ENCODE measurements at regions not wholly inside any gene's neighbourhood (a gene's known extent, or its start where the extent isn't known, plus 50 kb on each side); places are given as distances from the start of the nearest gene placed in this dataset.
"Not testable (repeated sequence)": the region's sequence is repeated elsewhere in the genome, so short reads cannot be mapped to it uniquely, and the experiment has no call there.

- not testable (repeated sequence) for DNase-seq (ENCODE audit: low read depth)
These were observed 1086.5 kb downstream of the TYW1 start for GRCh38 chr7:68082961-68083657.

DNA sequence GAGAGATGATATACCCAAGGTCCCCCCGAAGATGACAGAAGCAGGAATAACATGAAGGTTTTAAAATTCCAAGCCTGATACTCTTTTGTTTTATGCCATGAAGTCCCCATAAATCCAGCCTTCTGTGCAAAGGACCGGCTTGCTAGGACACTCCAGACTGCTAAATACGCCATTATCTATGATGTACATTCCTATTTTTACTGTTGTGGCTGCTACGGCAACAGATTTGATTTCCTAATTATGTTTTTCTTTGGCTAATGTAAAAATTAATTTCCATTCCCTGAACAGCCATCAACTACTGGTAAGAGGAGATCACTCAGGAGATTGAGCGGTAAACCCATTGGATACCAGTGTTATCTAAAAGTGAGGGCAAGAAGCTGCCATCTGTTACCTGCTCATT is 1090.8 kb downstream of the TYW1 start:
- no peak for DNase-seq (ENCODE audit: low read depth)

GRCh38 chr7:68088879-68089278 is 1092.2 kb downstream of the TYW1 start:
- DNase-seq (ENCODE audit: low read depth) = no peak

- not testable (repeated sequence) for DNase-seq (ENCODE audit: low read depth)
These were observed 1093.6 kb downstream of the TYW1 start for GRCh38 chr7:68090256-68090655.

- DNase-seq (ENCODE audit: low read depth) = no peak
These were observed 1106.7 kb downstream of the TYW1 start for GRCh38 chr7:68103319-68103718.

DNA sequence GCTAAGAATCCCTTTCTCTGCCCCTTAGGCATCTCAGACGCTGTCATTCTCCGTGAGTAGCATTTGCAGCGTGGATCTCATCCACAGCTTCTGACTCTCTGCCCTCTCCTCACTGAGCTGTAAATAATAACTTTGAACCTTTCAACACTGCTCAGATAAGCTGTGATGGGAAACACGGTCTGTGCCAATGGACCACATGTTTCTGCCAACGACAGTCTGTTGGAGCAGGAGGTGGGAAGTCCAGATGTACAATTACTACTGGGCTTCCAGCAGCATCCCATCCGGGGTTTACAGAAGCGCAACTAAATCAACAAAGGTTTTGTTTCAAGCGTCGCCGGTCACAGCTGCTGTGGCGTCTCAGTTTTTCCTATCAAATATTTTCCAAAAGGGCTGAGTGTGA is 1110.6 kb downstream of the TYW1 start:
- DNase-seq (ENCODE audit: low read depth) = no peak

GRCh38 chr7:68107968-68108367 is 1111.3 kb downstream of the TYW1 start:
- DNase-seq (ENCODE audit: low read depth) = peak; percentile 13

DNA sequence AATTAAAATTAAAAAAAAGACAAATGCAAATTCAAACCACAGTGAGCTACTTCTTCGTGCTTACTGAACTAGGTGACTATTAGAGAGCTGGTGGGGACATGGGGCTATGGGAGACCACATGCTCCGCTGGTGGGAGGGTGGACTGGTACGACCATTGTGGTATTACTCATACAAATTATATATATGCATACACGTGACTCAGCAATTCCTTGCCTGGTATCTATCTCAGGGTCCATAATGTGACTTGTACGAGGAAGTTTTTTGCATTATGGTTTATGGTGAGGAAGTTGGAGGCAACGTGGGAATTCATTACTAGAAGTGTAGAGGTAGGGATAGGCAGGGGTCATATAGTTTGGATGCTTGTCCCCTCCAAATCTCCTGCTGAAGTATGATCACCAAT is 1112.7 kb downstream of the TYW1 start:
- DNase-seq (ENCODE audit: low read depth) = no peak

DNA sequence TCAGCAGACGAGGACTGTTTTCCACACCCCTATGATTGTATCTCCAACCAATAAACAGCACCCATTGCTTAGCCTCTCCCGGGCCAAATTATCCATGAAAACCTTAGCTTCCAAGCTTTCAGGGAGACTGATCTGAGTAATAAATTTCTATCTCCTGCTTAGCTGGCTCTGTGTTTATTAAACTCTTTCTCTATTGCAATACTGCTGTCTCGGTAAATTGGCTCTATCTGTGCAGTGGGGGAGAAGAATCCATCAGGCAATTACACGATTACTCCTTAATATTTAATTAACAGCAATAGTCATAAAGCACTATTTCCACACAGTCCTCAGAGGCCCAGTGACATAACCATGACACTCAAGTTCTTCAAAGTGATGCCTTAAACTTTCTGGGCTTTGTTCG is 1122.8 kb downstream of the TYW1 start:
- DNase-seq (ENCODE audit: low read depth) = no peak

- no peak for DNase-seq (ENCODE audit: low read depth)
These were observed 1124.4 kb downstream of the TYW1 start for GRCh38 chr7:68121056-68121455.

DNA sequence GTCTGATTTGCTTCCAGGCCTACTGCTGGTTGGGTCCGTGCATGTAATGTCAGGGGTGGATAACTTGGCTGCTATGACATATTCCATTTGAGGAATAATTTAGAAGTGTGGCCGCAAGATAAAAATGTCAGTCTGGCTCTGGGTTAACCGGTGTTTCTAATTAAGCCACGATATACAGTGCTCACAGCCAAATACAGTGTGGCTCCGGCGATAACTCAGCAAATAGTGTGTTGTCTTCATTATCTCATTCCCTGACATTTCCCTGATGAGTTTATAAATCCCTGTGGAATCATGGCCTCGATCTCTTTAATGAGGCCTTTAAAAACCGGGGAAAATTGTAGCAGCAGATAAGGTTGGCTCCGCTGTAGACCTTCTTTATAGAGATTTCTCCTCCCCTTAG is 1125.0 kb downstream of the TYW1 start:
- no peak for DNase-seq (ENCODE audit: low read depth)

- DNase-seq (ENCODE audit: low read depth) = no peak
These were observed 1126.2 kb downstream of the TYW1 start for GRCh38 chr7:68122801-68123200.

DNA sequence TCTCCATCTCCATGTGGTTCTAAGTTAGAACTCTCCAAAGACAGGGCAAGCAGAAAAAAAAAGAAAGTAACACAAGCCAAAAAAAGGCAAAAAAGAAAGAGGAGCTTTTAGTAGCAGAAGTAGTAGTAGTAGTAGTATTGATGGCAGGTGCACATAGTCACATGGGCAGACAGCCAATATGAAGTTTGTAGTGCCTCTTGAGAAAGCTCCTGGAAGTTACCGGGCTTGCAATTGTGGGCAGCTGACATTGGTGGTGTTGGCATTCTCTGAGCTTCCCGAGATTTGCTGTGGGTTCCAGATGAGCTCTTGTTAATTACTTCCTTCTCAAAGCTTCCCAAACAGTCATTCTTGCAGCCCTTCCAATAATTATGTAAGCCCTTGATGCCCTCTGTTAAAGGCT is 1128.5 kb downstream of the TYW1 start:
- no peak for DNase-seq (ENCODE audit: low read depth)

DNA sequence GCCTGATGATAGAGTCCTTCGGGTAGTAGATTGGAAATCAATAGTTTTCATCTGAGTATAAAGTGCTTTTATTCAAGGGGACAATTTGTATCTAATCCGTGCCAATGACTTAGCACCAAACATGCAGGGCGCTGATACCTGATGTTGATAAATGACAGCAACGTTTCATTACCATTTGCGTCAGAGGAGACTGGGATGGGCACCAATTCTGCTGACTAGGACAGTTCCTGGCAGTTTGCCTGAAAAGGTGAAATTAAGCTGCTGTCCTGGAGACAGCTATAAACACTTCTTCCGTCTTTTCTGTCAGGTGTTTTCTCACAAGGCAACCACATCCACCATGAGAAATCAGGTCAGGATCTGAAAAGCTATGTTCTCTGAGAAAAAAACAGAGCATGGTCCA is 1136.4 kb downstream of the TYW1 start:
- DNase-seq (ENCODE audit: low read depth) = no peak

DNA sequence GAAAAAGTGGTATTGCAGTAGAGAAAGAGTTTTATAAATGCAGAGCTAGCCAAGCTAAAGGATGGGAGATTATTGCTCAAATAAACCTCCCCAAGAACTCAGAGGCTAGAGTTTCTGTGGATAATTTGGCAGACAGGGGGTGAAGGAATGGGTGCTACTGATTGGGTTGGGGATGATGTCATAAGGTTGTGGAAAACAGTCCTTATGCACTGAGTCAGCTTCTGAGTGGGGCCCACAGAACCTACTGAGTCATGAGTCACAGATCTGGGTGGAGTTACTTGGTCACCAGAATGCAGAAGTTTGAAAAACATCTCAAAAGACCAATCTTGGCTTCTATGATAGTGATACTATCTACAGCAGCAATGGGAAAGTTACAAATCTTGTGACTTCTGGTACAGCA is 1146.7 kb downstream of the TYW1 start:
- DNase-seq (ENCODE audit: low read depth) = no peak

GRCh38 chr7:68146983-68147382 is 1150.3 kb downstream of the TYW1 start:
- DNase-seq (ENCODE audit: low read depth) = no peak

DNA sequence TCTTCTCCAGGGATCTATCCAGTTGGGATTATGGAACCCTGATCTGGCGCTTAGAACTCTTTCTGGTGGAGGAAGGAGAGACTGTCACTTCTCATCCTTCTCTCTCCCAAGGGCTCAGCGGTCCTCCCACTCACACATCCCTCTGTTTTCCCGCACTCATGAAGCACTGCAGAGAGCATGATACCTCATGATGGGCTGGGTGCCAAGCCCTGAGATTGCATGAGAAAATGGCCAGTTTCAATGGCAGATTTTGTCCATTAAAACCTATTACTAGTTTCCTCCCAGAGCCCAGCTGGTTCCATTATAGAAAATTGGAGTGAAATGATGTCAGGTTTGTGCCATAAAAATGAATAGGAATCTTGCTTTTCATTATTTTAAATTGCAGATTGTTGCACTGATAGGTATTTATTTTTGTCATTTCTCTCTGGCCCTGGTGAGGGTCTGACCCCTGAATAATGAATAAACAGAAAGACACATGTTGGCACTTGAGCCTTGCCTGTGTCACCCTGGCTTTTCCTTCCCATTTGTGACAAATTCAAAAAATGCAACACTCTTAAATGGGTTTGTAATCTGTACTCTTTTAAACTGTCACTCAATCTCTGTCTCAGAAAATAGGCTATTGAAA is 1151.1 kb downstream of the TYW1 start:
- no peak for DNase-seq (ENCODE audit: low read depth)

- no peak for DNase-seq (ENCODE audit: low read depth)
These were observed 1151.8 kb downstream of the TYW1 start for GRCh38 chr7:68148440-68148839.

GRCh38 chr7:68152205-68152604 is 1155.6 kb downstream of the TYW1 start:
- DNase-seq (ENCODE audit: low read depth) = no peak

DNA sequence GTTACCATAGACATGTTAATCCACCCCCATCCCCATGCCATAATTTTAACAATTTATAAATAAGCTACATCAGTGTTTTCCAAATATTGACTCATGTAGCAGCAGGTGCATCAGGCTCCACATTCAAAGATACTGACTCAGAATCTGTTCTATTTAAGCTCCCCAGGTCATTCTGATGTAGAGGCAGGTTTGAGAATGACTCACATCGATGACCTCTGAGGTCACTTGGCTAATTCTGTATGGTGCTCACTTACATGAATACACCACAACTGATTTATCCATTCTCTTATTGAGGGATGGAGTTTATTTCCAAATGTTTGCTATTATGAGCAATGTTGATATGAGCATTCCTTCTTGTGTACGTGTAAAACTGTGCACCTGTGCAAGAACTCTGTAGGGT is 1159.0 kb downstream of the TYW1 start:
- DNase-seq (ENCODE audit: low read depth) = no peak

GRCh38 chr7:68158686-68159295 is 1162.2 kb downstream of the TYW1 start:
- no peak for DNase-seq (ENCODE audit: low read depth)

- no peak for DNase-seq (ENCODE audit: low read depth)
These were observed 1166.1 kb downstream of the TYW1 start for GRCh38 chr7:68162712-68163111.

- no peak for DNase-seq (ENCODE audit: low read depth)
These were observed 1169.9 kb downstream of the TYW1 start for GRCh38 chr7:68166525-68166924.

- no peak for DNase-seq (ENCODE audit: low read depth)
These were observed 1176.9 kb downstream of the TYW1 start for GRCh38 chr7:68173513-68173912.
